ENCODE measurements at regions not wholly inside any gene's neighbourhood (a gene's known extent, or its start where the extent isn't known, plus 50 kb on each side); places are given as distances from the start of the nearest gene placed in this dataset.

GRCh38 chr1:79388694-79389361 is 382.3 kb upstream of the ADGRL4 start:
- DNase-seq (ENCODE audit: low spot score) (no peak), FAIRE-seq (no peak)

DNA sequence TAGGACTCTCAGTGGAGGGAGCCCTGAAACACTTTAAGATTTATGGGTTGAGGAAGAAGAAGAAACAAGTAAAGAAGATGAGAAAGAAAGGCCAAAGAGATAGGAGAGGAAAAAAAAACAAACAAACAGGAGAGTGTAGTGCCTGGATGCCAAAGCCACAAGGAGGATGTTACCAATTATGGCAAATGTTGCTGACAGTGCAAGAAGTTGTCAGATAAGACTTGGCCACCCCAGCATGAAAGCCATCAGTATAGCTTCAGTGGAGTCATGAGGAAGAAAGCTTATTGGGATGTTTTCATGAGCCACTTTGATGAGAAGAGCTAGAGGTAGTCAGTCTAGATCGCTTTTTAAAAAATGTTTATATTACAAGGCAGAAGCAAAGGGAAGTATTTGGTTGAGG is 380.2 kb upstream of the ADGRL4 start:
- no peak for DNase-seq (ENCODE audit: low spot score)
- no peak for FAIRE-seq

GRCh38 chr1:79380078-79380477 is 373.5 kb upstream of the ADGRL4 start:
- FAIRE-seq, result no peak
- DNase-seq (ENCODE audit: low spot score), result no peak

- DNase-seq (ENCODE audit: low spot score) (no peak), FAIRE-seq (no peak)
Measured at GRCh38 chr1:79376106-79376505, 369.6 kb upstream of the ADGRL4 start.

DNA sequence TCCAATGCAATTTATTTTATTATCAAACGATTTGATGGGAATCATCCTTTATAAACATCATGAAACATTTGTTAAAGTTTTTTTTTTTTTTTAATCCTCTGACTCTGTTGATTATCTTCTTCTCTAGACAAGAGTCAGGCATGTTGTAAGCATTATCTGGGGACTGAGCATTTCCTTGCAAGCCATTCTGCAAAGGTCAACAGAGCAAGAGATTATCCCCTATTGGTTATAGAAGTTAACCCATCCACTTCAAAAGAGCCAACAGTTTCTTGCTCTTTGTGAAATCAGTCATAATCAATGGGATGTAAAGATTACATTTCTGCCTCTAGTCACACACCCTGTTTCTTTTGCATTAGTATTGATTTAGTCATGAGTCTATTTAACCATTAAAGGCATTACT is 368.8 kb upstream of the ADGRL4 start:
- DNase-seq (ENCODE audit: low spot score), result no peak
- no peak for FAIRE-seq

DNA sequence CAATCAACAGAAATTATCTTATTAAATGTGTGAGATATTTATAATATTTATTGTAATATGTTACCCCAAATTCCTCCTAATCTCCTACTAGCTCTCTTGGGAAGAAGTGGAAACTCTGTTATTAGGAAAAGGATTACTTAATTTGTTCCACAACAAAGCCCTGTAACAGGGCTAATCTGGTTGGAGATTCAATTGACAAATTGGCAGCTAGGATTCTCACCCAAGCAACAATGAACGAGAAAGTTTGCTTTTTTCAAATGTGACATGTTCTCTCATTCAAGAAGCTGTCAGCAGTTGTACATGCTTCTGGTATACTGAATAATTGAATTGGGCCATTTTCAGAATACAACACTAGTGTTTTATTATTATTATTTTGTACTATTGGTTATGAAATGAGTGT is 367.9 kb upstream of the ADGRL4 start:
- no peak for DNase-seq (ENCODE audit: low spot score)
- FAIRE-seq, result no peak

DNA sequence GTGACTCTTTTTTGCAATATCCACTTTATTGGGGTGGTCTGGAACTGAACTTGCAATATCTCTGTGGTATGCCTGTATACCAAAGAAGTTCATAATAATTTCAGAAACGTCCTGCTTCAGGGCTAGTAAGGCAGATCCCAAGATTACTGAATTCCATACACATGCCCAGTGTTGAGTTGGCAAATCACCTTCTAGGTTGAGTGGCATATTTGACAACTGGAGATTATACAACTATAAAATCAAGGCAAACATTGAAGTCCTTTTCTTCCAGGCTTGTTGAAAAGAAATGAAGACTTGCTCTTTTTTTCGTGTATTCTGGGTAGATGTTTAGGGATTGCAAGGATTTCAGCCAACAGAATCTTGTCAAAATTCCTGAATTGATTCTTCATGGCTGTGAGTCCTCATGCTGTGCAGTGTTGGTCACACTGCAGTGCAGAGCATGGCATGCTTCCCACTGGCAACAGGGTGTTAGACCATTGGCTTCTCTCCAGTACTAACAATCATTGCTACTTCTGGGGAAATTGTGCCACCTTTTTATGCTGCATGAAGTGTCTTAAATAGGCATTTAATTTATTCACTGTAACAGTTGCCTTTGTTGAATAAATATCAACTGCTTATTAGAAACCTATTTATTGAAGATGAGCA is 367.1 kb upstream of the ADGRL4 start:
- no peak for FAIRE-seq
- DNase-seq (ENCODE audit: low spot score), result no peak

- DNase-seq (ENCODE audit: low spot score), result no peak
- FAIRE-seq, result no peak
Measured at GRCh38 chr1:79371802-79372201, 365.3 kb upstream of the ADGRL4 start.

DNA sequence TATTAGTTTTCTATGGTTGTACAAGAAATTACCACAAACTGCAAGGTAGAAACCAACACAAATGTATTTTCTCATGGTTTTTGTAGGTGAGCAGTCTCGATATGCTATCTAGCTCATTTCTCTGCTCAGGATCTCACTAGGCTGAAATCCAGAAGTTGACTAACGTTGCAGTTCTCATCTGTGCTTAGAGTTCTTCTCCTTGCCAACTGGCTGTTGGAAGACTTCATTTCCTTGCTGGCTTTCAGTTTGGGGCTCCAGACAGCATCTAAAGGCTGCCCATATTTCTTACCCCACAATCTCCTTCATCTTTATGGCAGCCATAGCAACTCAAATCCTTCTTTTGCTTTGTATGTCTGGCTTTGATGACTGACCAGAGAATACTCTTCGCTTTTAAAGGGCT is 362.6 kb upstream of the ADGRL4 start:
- FAIRE-seq, result no peak
- no peak for DNase-seq (ENCODE audit: low spot score)

DNA sequence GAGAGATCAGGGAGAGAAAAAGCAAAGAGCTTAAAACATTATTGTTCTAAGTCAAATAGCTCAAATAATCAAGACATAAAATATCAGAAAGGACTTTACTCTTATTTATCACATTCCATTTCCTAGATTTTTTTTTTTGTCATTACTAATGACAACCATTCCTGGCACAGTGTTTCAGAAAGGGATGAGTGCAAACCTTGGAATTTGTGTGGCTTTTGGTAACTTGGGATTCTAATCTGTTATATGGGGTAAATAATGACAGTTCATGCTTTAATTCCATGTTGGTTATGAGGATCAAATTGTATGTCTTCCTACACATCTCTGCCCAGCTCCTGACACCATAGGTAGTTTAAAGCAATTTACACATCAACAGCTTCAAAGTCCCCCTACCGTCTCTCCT is 358.4 kb upstream of the ADGRL4 start:
- DNase-seq (ENCODE audit: low spot score) (no peak), FAIRE-seq (no peak)

DNA sequence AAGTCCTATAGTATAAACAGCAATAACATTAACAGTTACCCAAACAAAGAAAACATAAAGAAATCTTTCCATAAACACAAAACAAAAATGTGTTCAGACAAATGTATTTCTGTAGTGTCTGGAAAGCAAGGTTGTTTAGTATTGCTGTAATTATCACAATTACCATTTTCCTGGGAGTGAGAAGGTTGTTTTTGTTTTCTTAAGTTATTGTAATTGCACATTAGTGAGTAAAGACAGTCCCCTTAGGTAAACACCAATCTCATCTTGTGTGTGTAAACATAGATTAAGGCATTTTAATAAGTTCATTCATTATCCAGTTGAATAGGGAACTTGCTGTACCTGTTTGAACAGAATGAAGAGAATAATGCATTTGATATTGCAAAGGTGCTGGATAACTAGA is 356.9 kb upstream of the ADGRL4 start:
- FAIRE-seq (no peak), DNase-seq (ENCODE audit: low spot score) (no peak)

DNA sequence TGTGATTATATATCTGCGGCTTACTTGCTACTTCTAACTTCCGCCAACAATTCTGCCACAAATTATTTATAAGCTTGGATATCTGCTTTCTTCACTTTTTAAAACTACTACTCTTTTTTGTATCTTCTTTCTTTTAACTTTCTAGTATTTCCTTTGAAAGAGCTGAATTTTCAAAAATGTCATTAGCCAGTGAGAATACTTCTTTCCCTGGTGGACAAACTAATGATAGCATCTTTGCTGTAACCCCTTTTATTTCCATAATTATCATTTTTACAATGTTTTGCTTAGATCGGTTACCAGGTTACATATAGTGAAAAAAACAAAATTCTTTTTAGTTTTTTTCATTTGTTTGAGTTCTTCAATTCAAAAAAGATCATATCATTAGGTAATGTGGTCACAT is 355.9 kb upstream of the ADGRL4 start:
- DNase-seq (ENCODE audit: low spot score) (no peak), FAIRE-seq (no peak)

DNA sequence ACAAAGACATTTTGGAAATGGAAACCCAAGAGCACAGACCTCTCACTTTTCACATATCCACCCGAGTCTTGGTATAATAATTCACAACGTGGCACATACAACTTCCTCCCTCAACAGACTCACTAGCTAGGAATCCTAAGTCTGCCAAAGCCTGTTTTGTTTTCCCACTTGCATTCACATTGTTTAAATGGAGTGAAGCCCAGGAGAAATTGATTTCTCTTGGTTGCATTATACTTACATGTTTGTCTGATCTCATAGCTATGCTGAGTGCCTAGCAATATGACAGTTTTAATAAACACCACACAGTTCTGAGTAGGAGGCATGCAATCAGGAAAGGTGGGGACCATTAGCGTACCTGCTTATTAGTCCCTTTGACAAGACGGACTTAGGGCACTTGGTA is 348.6 kb upstream of the ADGRL4 start:
- DNase-seq (ENCODE audit: low spot score) (no peak), FAIRE-seq (no peak)

- no peak for FAIRE-seq
- peak; percentile 33 for DNase-seq (ENCODE audit: low spot score)
Measured at GRCh38 chr1:79353224-79353623, 346.7 kb upstream of the ADGRL4 start.

DNA sequence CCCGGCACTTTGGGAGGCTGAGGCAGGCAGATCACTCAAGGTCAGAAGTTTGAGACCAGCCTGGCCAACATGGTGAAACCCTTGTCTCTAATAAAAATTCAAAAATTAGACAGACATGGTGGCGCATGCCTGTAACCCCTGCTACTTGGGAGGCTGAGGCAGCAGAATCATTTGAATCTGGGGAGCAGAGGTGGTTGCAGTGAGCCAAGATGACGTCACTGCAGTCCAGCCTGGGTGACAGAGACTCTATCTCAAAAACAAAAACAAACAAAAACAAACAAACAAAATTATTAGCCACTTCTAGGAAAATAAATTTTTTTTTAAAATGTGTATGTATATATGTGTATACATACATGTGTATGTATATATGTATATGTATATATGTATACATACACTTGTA is 320.3 kb upstream of the ADGRL4 start:
- DNase-seq (ENCODE audit: low spot score) (no peak), FAIRE-seq (no peak)

DNA sequence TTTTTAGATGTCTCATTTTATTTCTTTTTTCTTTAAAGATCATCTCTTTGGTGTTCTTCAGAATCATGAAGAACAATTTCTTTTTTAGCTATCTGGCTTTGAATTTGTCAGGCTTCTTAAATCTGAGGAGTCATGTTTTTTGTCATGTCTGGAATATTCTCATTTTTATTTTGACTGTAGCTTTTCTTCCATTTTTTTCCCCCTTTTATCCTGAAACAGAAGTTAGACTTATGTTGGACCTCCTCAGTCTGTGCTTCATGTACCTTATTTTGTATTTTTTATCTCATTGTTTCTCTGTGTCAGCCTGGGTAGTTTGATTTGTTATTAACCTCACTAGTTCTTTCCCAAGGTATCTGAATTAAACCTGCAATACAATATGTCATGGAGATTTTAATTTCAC is 319.2 kb upstream of the ADGRL4 start:
- no peak for FAIRE-seq

GRCh38 chr1:79325126-79325525 is 318.6 kb upstream of the ADGRL4 start:
- DNase-seq (ENCODE audit: low spot score) (no peak), FAIRE-seq (no peak)

More for the DNA sequence above, 319.2 kb upstream of the ADGRL4 start:
- DNase-seq (ENCODE audit: low spot score), result no peak

- FAIRE-seq, result peak; percentile 68
- peak; percentile 58 for DNase-seq (ENCODE audit: low spot score)
Measured at GRCh38 chr1:79323239-79324025, 316.9 kb upstream of the ADGRL4 start.

- DNase-seq (ENCODE audit: low spot score), result no peak
Measured at GRCh38 chr1:79322511-79323027, 316.0 kb upstream of the ADGRL4 start.

DNA sequence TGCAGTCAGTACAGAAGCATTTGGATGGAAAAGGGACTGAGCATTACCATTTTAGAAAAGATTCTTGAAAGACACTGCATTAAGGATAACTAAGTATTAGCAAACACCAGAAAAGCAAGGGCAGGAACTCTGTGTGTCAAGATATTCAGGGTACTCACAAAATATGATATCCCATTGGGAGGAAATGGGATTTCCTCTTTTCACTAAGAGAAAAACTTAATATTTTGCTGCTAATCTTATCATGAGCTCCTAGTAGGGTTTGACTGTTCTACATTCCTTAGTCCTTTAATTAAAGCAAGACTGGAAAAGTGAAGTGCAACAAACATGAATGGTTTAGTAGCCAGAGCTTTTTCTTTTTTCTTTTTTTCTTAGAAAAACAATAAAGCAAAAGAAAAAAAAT is 305.9 kb upstream of the ADGRL4 start:
- FAIRE-seq (no peak), DNase-seq (ENCODE audit: low spot score) (no peak)

More at GRCh38 chr1:79322511-79323027, 316.0 kb upstream of the ADGRL4 start:
- FAIRE-seq, result no peak

- FAIRE-seq (no peak), DNase-seq (ENCODE audit: low spot score) (no peak)
Measured at GRCh38 chr1:79310609-79311008, 304.1 kb upstream of the ADGRL4 start.

DNA sequence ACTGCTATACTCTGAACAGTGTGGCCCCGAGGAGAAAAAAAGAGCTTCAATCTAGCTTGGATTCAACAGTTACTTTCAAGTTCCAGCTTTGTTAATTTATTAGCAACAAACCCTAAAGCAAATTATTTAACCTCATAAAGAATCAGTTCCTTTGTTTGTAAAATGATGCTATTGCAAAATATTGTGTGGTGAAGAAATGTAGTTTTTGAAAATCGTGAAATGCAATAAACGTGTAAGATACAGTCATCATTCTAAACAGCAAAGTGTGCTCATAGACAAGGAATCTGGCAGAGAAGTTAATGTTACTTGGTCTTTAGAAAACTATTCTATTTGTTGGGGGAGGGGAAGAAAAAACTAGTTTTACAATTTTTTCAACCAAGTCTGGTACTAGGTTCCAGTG is 297.6 kb upstream of the ADGRL4 start:
- DNase-seq (ENCODE audit: low spot score) (no peak), FAIRE-seq (no peak)

Data from urothelium cell line (cell line).